Duodenal mucosa (tissue), 2 donors: ENCODE measurements at regions not wholly inside any gene's neighbourhood (a gene's known extent, or its start where the extent isn't known, plus 50 kb on each side); places are given as distances from the start of the nearest gene placed in this dataset.

Experiments
- H3K27ac ChIP-seq: one replicate; pipeline ENCODE4 v1.7.0; 2013; ENCODE audit warnings: low read depth, low read length
- H3K27me3 ChIP-seq, 2 donors: one replicate each; pipeline ENCODE4 v1.7.0; 2013; ENCODE audit warnings: low read length in 2 of 2, control low read depth in 1 of 2; ENCODE audit not compliant: insufficient read depth in 2 of 2, control insufficient read depth in 1 of 2
- H3K36me3 ChIP-seq, 2 donors: one replicate each; pipeline ENCODE4 v1.7.0; 2013; ENCODE audit warnings: low read length in 2 of 2, control low read depth in 1 of 2; ENCODE audit not compliant: insufficient read depth in 2 of 2, control insufficient read depth in 1 of 2
- H3K4me1 ChIP-seq, 2 donors: one replicate each; pipeline ENCODE4 v1.7.0; 2013; ENCODE audit warnings: low read length in 2 of 2, control low read depth in 1 of 2; ENCODE audit not compliant: insufficient read depth in 2 of 2, control insufficient read depth in 1 of 2
- H3K4me3 ChIP-seq, 2 donors: one replicate each; pipeline ENCODE4 v1.7.0; 2013; ENCODE audit warnings: low read length in 2 of 2, low read depth in 1 of 2
- H3K9ac ChIP-seq, 2 donors: one replicate each; pipeline ENCODE4 v1.7.0; 2013; ENCODE audit warnings: low read length in 2 of 2, low read depth in 1 of 2
- H3K9me3 ChIP-seq, 2 donors: one replicate each; pipeline ENCODE4 v1.7.0; 2013; ENCODE audit warnings: low read length in 2 of 2, control low read depth in 1 of 2; ENCODE audit not compliant: control insufficient read depth in 1 of 2

DNA sequence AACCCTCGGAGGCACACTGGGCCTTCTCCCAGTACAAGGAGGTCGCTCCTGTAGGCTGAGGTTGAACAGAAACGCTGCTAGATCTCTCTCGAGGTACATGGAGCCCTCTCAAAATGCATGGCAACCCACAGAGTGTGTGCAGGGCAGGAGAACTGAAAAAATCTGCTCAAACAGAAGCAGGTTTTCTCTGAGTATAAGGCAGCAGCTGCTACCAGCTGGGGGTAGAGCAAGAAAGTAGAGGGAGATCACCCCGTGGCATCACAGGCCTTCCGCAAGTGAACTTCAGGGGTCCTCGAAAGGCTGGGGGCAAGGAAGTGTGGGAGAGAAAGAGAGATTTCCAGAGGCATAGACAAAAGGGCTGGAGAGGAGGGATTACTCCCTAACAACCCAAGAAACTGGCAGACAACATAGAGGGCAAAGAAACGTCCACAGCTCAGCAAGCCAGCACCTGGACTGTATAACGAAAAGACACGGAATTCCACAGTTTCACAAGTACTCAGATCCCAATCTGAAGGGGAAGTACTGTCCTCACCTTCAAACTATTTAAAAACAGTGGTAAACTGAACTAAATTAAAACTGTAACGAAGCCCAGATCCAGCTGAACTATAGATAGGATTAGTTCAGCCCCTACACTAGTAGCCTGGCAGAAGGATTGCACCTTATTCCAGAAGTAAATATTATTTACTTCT, 299.2 kb downstream of the IPMK start:
- Histone ChIP-seq H3K9me3 (no peaks in the 10 kb centered on the region), H3K36me3 (no peaks in the 10 kb centered on the region), H3K9ac (no peak overlapping the region), H3K4me3 (no peak overlapping the region), H3K27me3 (no peaks in the 10 kb centered on the region), H3K4me1 (no peaks in the 10 kb centered on the region), H3K27ac (no peak overlapping the region)

DNA sequence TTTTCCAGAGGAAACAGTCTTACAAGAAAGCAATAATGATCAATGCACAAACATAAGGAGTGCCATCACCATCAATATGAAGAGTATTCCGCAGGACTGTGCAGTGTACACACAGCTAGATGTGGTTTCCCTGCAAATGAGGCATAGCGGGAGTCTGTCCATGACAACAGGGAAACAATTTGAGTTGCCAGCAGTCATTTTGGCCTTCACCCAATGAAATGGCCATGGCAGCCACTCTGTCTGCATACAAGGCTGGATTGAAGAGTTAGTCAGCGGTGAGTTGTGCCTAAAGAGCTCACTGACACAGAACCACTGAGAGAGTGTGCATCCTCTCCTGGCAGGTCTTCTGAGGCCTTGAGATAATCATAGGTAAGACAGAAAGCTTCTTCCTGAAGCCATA, 303.3 kb downstream of the IPMK start:
- Histone ChIP-seq H3K4me1 (no peaks in the 10 kb centered on the region), H3K27me3 (no peaks in the 10 kb centered on the region), H3K9me3 (no peaks in the 10 kb centered on the region), H3K27ac (no peak overlapping the region), H3K9ac (no peak overlapping the region), H3K4me3 (no peak overlapping the region), H3K36me3 (no peaks in the 10 kb centered on the region)

DNA sequence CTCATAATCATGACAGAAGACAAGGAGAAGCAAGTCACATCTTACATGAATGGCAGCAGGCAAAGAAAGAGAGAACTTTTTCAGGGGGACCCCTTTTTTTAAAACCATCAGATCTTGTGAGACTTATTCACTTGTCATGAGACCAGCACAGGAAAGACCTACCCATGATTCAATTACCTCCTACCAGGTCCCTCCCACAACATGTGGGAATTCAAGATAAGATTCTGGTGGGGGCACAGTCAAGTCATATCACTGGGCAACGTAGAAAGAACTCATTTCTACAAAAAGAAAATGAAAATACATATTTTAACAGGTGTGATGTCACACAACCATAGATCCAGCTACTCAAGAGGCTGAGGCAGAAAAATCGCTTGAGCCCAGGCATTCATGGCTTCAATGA, 304.1 kb downstream of the IPMK start:
- Histone ChIP-seq H3K36me3 (no peaks in the 10 kb centered on the region), H3K4me1 (no peaks in the 10 kb centered on the region), H3K9me3 (no peaks in the 10 kb centered on the region), H3K27ac (no peak overlapping the region), H3K4me3 (no peak overlapping the region), H3K27me3 (no peaks in the 10 kb centered on the region), H3K9ac (no peak overlapping the region)

DNA sequence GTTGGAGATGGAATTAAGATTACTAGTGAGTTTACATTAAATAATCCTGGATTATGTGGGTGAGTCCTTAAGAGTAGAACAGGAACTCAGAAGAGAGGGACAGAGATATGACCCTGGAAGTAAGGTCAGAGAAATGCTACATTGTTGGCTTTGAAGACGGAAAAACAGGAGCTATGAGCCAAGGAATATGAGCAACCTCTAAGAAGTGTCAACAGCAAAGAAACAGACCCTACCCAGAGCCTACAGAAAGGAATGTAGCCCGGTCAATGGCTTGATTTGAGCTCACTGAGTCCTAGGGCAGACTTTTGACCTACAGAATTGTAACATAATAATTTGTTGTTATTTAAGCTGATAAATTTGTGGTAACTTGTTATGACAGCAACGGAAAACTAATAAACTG, 304.9 kb downstream of the IPMK start:
- Histone ChIP-seq H3K27me3 (no peaks in the 10 kb centered on the region), H3K36me3 (no peaks in the 10 kb centered on the region), H3K9me3 (no peaks in the 10 kb centered on the region), H3K9ac (no peak overlapping the region), H3K4me3 (no peak overlapping the region), H3K27ac (no peak overlapping the region), H3K4me1 (no peaks in the 10 kb centered on the region)

DNA sequence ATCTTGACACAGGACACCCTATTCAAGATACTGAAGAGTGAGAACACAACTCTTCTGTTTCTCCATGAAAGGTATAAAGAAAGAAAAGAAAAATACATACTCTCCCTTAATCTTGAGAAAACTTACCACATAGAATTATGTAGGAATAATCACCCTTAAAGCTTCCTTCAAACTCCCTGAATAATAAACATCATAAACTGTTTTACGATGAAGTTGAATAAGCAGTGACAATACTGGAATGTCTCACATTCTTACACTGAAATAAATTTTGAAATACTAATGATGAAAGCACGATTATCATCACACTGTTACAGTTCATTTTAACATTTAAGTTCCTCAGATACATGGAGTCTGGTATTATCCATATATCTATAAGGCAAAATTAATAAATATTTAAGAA, 306.2 kb downstream of the IPMK start:
- H3K27me3 ChIP-seq: no peaks in the 10 kb centered on the region
- H3K9me3 ChIP-seq: no peaks in the 10 kb centered on the region
- H3K9ac ChIP-seq: no peak overlapping the region
- no peak overlapping the region for H3K4me3 ChIP-seq
- no peak overlapping the region for H3K27ac ChIP-seq
- no peaks in the 10 kb centered on the region for H3K4me1 ChIP-seq
- no peaks in the 10 kb centered on the region for H3K36me3 ChIP-seq

DNA sequence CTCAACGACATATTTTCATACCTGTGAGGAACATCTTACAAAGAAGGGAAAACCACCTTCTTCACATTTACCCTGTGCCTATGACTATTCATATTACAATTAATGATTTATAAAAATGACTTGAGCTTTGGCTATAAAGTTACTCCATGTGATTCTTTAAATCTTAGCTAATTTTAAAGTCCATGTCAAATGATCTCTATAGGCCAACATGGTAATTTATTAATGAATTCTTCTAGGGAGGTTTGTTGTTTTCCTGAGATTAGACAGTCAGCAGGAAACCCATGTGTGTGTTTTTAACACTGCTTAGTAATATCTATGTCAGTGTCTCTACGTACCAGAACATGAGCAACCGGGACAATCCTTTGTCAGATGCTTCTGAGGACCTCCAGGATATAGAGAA, 307.3 kb downstream of the IPMK start:
- Histone ChIP-seq H3K36me3 (no peaks in the 10 kb centered on the region), H3K4me1 (no peaks in the 10 kb centered on the region), H3K9me3 (no peaks in the 10 kb centered on the region), H3K9ac (no peak overlapping the region), H3K27me3 (no peaks in the 10 kb centered on the region), H3K27ac (no peak overlapping the region), H3K4me3 (no peak overlapping the region)

DNA sequence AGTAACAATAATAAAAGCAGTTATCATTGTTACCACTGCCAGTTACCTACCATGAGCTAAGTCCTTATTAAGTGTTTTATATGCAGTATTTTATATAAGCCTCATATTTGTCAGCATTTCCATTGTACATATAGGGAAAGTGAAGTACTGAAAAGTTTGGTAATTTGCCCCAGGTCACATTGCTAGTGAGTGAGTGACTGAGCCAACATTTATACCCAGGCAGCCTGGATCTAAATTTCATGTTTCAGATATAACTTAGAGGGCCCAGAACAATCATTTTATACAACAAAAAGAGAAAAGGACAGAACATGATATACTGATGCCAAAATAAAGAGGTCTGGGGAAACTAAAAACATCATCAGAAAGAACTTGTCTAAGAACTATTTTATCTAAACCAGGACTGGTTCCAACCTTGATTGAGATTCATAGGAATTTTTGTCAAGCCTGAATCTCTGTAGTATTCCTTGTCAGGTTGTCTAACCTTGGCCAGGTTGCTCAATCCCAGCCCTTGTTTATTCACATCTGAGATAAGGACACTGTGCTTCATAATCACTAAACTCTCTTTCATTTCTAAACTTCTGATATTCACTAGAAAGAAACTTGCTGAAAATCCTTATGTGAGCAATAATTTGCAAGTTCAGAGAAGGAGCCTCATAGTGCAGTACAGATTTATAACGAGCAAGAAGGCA, 308.2 kb downstream of the IPMK start:
- Histone ChIP-seq H3K9me3 (no peaks in the 10 kb centered on the region), H3K27ac (no peak overlapping the region), H3K4me1 (no peaks in the 10 kb centered on the region), H3K27me3 (no peaks in the 10 kb centered on the region), H3K9ac (no peak overlapping the region), H3K4me3 (no peak overlapping the region), H3K36me3 (no peaks in the 10 kb centered on the region)

DNA sequence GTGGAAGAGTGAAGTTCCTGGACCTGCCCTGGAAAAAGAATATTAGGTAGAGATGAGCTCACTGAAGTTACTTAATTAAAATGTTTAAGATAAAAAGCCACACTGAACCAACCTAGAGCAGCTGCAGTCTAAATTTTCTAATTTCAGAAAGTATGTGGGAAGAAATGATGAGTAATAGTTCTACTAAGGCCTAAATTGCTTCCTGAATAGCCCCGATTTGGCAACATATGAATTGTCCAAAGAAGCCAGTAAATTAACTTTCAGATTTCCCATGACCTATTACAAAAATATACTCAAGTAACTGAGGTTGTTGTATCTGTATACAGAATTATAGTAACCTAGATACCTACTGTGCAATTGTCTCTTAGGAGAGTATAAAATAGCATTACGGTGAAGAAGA, 312.6 kb downstream of the IPMK start:
- no peak overlapping the region for H3K4me3 ChIP-seq
- H3K4me1 ChIP-seq: no peaks in the 10 kb centered on the region
- no peak overlapping the region for H3K27ac ChIP-seq
- no peaks in the 10 kb centered on the region for H3K36me3 ChIP-seq
- no peaks in the 10 kb centered on the region for H3K9me3 ChIP-seq
- H3K27me3 ChIP-seq: no peaks in the 10 kb centered on the region
- H3K9ac ChIP-seq: no peak overlapping the region

DNA sequence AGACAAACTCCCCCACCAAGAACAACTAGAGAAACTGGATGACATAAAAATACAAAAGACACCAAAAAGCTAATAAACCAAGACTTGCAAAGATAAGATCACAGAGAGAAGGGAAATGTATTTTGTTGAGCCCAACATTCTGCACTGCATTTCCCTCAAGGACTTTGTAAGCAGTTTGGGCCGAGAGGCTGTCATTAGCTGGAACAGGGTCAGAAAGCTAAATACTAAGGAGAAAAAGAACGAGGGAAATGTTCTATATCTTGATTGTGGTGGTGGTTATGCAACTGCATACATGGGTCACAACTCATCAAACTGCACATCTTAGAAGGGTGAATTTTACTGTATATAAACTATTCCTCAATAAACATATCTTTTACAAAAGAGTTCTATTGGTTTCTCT, 315.0 kb downstream of the IPMK start:
- no peaks in the 10 kb centered on the region for H3K36me3 ChIP-seq
- no peaks in the 10 kb centered on the region for H3K27me3 ChIP-seq
- H3K27ac ChIP-seq: no peak overlapping the region
- H3K9me3 ChIP-seq: no peaks in the 10 kb centered on the region
- no peak overlapping the region for H3K9ac ChIP-seq
- H3K4me1 ChIP-seq: no peaks in the 10 kb centered on the region
- H3K4me3 ChIP-seq: no peak overlapping the region

DNA sequence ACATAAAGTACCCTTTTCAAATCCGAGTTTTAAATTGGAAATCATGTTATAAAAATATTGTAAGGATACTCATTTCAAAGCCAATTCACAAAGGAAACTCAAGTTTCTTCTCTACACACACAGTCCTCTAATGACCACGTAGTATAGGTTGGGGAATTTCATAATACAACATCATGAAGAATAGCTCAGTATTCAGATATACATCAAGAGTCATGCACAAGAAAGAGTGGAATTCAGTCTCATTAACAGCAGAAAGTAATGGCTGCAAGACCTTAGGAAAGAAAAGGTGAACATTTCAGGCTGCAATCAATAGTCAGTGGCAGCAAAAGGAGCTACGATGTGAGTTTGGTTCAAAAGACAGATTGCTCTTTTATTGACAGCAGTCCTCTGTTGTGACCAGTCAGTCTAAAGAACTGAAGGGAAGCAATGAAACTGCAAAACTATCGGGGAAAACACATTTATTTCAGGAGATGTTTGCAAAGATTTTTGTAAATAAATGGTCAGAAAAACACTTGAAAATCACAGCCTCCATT, 317.2 kb downstream of the IPMK start:
- no peak overlapping the region for H3K9ac ChIP-seq
- no peaks in the 10 kb centered on the region for H3K27me3 ChIP-seq
- H3K4me1 ChIP-seq: no peaks in the 10 kb centered on the region
- H3K4me3 ChIP-seq: no peak overlapping the region
- no peaks in the 10 kb centered on the region for H3K9me3 ChIP-seq
- no peak overlapping the region for H3K27ac ChIP-seq
- no peaks in the 10 kb centered on the region for H3K36me3 ChIP-seq
